GM18519 (cell line): ENCODE measurements at regions not wholly inside any gene's neighbourhood (a gene's known extent, or its start where the extent isn't known, plus 50 kb on each side); places are given as distances from the start of the nearest gene placed in this dataset.

ENCODE experiments used
- ATAC-seq: cut with Tn5 transposase; IDR thresholded peaks from one replicate; pipeline ENCODE4 v1.9.1; 2021; ENCODE audit warnings: mild to moderate bottlenecking, moderate library complexity; ENCODE audit not compliant: unreplicated experiment, low FRiP score

DNA sequence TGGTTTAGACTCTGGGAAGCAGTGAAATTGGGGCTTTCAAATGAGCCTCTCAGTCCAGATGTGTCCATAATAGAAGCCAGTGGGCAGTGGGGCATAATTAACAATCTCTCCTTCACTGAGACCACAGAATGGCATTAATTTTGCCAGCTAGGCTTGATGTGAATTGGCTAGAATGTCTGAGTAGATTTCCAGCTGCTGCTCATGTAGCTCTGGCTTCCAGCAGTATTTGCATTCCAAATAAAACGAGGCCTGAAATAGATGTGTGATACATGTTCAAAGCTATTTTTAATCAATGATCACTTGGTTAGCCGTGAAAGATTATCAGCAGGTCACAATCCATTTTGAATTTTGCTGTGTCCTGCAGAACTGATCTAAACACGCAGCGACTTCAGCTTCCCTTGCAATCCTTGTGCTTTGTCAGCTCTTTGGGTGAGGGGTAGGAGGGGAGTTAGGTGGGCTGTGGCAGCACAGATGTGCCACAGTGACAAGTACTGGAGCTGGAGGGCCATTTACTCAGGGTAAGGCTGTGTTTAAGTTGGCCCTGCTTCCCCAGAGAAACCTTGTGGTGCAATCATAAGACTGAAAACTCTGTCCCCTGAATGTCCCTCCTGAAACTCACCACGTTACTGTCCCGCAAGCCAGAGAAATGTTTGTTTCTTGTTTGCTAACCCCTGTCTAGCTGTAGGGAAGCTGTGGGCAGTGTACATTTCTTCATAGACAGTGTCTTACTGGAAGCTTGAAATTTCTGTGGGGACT, 56.9 kb upstream of the TMEM178A start:
- ATAC-seq: no peak

DNA sequence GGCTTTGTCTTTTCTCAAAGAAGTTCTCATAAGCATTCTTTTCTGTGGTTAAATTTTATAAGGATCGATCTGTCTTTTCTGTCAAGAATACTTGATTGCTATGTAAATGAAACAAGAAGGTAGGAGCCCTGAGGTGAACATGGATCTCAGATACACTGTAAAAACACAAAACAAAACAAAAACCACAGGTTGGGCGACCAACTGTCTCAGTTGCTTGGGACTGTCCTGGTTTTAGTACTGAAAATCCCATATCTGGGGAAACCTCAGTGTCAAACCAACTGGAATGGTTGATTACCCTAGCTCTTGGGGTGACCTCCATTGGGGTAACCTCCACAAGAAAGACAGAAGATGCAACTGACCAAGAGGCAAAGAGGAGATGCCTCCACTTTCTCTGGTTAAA, 55.8 kb upstream of the TMEM178A start:
- no peak for ATAC-seq

DNA sequence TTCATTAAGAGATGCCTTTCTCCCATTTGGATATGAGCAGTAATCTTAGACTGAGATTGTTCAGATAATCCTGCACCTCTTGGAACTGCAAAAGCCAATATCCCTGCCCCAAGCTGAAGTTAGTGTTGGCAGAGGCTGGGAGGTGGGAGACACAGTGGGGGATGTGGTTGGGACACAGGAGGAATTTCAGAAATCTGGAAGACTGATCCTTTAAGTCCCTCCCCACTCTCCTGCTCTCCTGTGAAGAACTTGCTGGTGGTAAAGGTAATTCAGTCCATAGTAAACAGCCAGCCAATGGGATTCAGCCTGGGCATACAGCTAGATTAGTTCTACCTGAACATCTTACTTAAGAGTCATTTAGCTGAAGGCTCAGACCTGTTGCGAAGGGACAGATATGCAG, 50.0 kb upstream of the TMEM178A start:
- no peak for ATAC-seq
